GM23248 (cell line): ENCODE measurements at regions not wholly inside any gene's neighbourhood (a gene's known extent, or its start where the extent isn't known, plus 50 kb on each side); places are given as distances from the start of the nearest gene placed in this dataset.

Source experiments
- DNase-seq: peaks from one replicate; pipeline ENCODE4 v3.0.0-alpha.2; 2015
- H2AFZ ChIP-seq: fragments of 200-600 bp; sonication (generic); 2 replicates; pipeline ENCODE4 v1.6.1; 2016; ENCODE audit warnings: antibody characterized with exemption
- H3F3A ChIP-seq: fragments of 200-600 bp; sonication (generic); 2 replicates; pipeline ENCODE4 v1.6.1; 2016; ENCODE audit warnings: mild to moderate bottlenecking, antibody characterized with exemption, mixed run types; ENCODE audit not compliant: insufficient read depth
- H3K27ac ChIP-seq: fragments of 200-600 bp; sonication (generic); 2 replicates; pipeline ENCODE4 v1.5.1; 2016; ENCODE audit warnings: mild to moderate bottlenecking
- H3K27me3 ChIP-seq: fragments of 200-600 bp; sonication (generic); replicated peaks from 2 replicates; pipeline ENCODE4 v1.6.1; 2016; ENCODE audit warnings: mild to moderate bottlenecking; ENCODE audit not compliant: insufficient read depth
- H3K36me3 ChIP-seq: fragments of 200-600 bp; sonication (generic); 2 replicates; pipeline ENCODE4 v1.6.1; 2016; ENCODE audit warnings: low read depth, mild to moderate bottlenecking
- H3K4me1 ChIP-seq: fragments of 200-600 bp; sonication (generic); 2 replicates; pipeline ENCODE4 v1.6.1; 2016; ENCODE audit warnings: mild to moderate bottlenecking; ENCODE audit not compliant: insufficient read depth
- H3K4me2 ChIP-seq: fragments of 200-600 bp; sonication (generic); one replicate; pipeline ENCODE4 v1.6.1; 2016; ENCODE audit warnings: mild to moderate bottlenecking; ENCODE audit not compliant: unreplicated experiment
- H3K4me3 ChIP-seq: fragments of 200-600 bp; sonication (generic); 2 replicates; pipeline ENCODE4 v1.5.1; 2016; ENCODE audit warnings: mild to moderate bottlenecking
- H3K79me2 ChIP-seq: fragments of 200-600 bp; sonication (generic); 2 replicates; pipeline ENCODE4 v1.6.1; 2016; ENCODE audit warnings: mild to moderate bottlenecking; ENCODE audit not compliant: insufficient read depth
- H3K9ac ChIP-seq: fragments of 200-600 bp; sonication (generic); 2 replicates; pipeline ENCODE4 v1.6.1; 2016; ENCODE audit warnings: mild to moderate bottlenecking
- H3K9me2 ChIP-seq: fragments of 200-600 bp; sonication (generic); 2 replicates; pipeline ENCODE4 v1.6.1; 2016; ENCODE audit warnings: mixed run types, mild to moderate bottlenecking, moderate library complexity; ENCODE audit not compliant: insufficient read depth
- H3K9me3 ChIP-seq: fragments of 200-600 bp; sonication (generic); one replicate; pipeline ENCODE4 v1.6.1; 2017; ENCODE audit warnings: low read depth
- H4K20me1 ChIP-seq: fragments of 200-600 bp; sonication (generic); 2 replicates; pipeline ENCODE4 v1.6.0; 2016; ENCODE audit not compliant: insufficient read depth
- EZH2 ChIP-seq: fragments of 200-600 bp; sonication (generic); IDR thresholded peaks from 2 replicates; pipeline ENCODE4 v1.6.1; 2018; ENCODE audit warnings: antibody characterized with exemption, mild to moderate bottlenecking; ENCODE audit not compliant: insufficient read depth, poor library complexity, severe bottlenecking
- EZH2phosphoT487 ChIP-seq: fragments of 200-600 bp; sonication (generic); IDR thresholded peaks from 2 replicates; pipeline ENCODE4 v1.6.1; 2018; ENCODE audit warnings: antibody characterized with exemption, moderate library complexity, mild to moderate bottlenecking, low read depth; ENCODE audit not compliant: insufficient read depth
- WGBS, 2 experiments: methylation state at CpG; one replicate each; pipeline ENCODE4 v1.1.6; 2015 to 2017; ENCODE audit warnings: low lambda C conversion rate in 2 of 2, low coverage in 1 of 2; ENCODE audit errors: missing lambda C conversion rate in 2 of 2; 5-methylcytosine and 5-hydroxymethylcytosine counted together
- in situ Hi-C: fragments of 300-500 bp; cut with MboI; formaldehyde crosslinking; loops from 2 replicates; pipeline ENCODE4 v1.15.0; 2020

DNA sequence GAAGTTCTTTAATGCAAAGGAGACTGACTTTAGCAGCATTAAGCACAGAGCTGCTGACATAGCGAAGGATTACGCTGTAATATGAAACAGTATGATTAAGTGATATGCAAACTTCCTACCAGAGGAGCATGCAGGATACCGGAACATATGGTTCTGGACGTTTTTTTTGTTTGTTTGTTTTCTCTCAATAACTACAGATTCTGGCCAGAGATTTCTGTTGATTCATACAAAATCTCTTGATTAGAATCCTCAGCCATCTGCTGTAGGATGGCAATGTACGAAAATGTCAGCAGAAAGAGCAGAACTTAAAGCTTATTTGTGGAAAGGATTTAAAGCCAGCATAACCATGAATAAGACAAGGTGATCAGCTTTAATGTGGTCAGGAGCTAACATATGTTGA is 970.7 kb downstream of the KCNT2 start:
- WGBS, 2 experiments, result 19 to 23% methylated on average over 5 of the region's 5 CpGs
- H3F3A ChIP-seq, result no peaks in the 10 kb centered on the region
- H3K27ac ChIP-seq, result no peak overlapping the region
- H3K27me3 ChIP-seq, result no peaks in the 10 kb centered on the region
- no peaks in the 10 kb centered on the region for H3K79me2 ChIP-seq
- peak overlapping the region; percentile 88 for H2AFZ ChIP-seq
- no peaks in the 10 kb centered on the region for H3K4me1 ChIP-seq
- H3K4me2 ChIP-seq, result peak overlapping the region; percentile 46
- in situ Hi-C loops, result no loop called here
- H3K9me2 ChIP-seq, result no peaks in the 10 kb centered on the region
- DNase-seq, result peak; percentile 12
- H3K9me3 ChIP-seq, result no peaks in the 10 kb centered on the region
- TF ChIP-seq EZH2phosphoT487 (no peak), EZH2 (no peak)
- no peaks in the 10 kb centered on the region for H3K36me3 ChIP-seq
- no peaks in the 10 kb centered on the region for H4K20me1 ChIP-seq
- H3K4me3 ChIP-seq, result peak overlapping the region; percentile 49; the same call in 1 of the 2 replicates
- H3K9ac ChIP-seq, result peak overlapping the region; percentile 34; the same call in 1 of the 2 replicates

GRCh38 chr1:195618287-195618686 is 990.0 kb downstream of the KCNT2 start:
- Histone ChIP-seq H2AFZ (peak overlapping the region; percentile 52; the same call in 1 of the 2 replicates), H3K9me2 (no peaks in the 10 kb centered on the region), H3K9ac (no peak overlapping the region), H3K36me3 (no peaks in the 10 kb centered on the region), H3K4me2 (no peak overlapping the region), H3K4me3 (no peak overlapping the region), H3F3A (no peaks in the 10 kb centered on the region), H4K20me1 (no peaks in the 10 kb centered on the region), H3K27ac (no peak overlapping the region), H3K27me3 (no peaks in the 10 kb centered on the region), H3K4me1 (no peaks in the 10 kb centered on the region), H3K9me3 (no peaks in the 10 kb centered on the region), H3K79me2 (no peaks in the 10 kb centered on the region)
- in situ Hi-C loops, result no loop called here
- DNase-seq, result no peak
- TF ChIP-seq EZH2phosphoT487 (no peak), EZH2 (no peak)
- 87 to 89% methylated on average over 3 of the region's 3 CpGs for WGBS, 2 experiments

- Histone ChIP-seq H3K4me2 (no peak overlapping the region), H3K4me3 (no peak overlapping the region), H3K27ac (no peak overlapping the region), H3K4me1 (no peaks in the 10 kb centered on the region), H3K79me2 (no peaks in the 10 kb centered on the region), H2AFZ (0 out of 2 replicates have a peak overlapping the region, but pooled peaks have one; percentile 16), H3K27me3 (no peaks in the 10 kb centered on the region), H3K9ac (no peak overlapping the region), H4K20me1 (no peaks in the 10 kb centered on the region), H3F3A (no peaks in the 10 kb centered on the region), H3K9me2 (no peaks in the 10 kb centered on the region), H3K9me3 (no peaks in the 10 kb centered on the region), H3K36me3 (no peaks in the 10 kb centered on the region)
- 66 to 67% methylated on average over 2 of the region's 2 CpGs for WGBS, 2 experiments
- no peak for DNase-seq
- in situ Hi-C loops, result no loop called here
- TF ChIP-seq EZH2phosphoT487 (no peak), EZH2 (no peak)
Measured at GRCh38 chr1:195617106-195617505, 991.1 kb downstream of the KCNT2 start.

- Histone ChIP-seq H3K4me2 (no peak overlapping the region), H4K20me1 (no peaks in the 10 kb centered on the region), H3K27me3 (no peaks in the 10 kb centered on the region), H3K4me1 (peaks cover 15% of the 10 kb centered on the region), H3F3A (peaks cover 9% of the 10 kb centered on the region), H2AFZ (no peak overlapping the region), H3K9ac (no peak overlapping the region), H3K9me2 (no peaks in the 10 kb centered on the region; the same call in 1 of the 2 replicates), H3K27ac (no peak overlapping the region), H3K79me2 (no peaks in the 10 kb centered on the region), H3K4me3 (no peak overlapping the region), H3K36me3 (no peaks in the 10 kb centered on the region), H3K9me3 (no peaks in the 10 kb centered on the region)
- DNase-seq, result no peak
- TF ChIP-seq EZH2phosphoT487, result no peak
- TF ChIP-seq EZH2, result no peak
- in situ Hi-C loops, result no loop called here
- 83 to 100% methylated on average over 1 of the region's 1 CpG for WGBS, 2 experiments
Measured at GRCh38 chr1:195608883-195609282, 999.4 kb downstream of the KCNT2 start.

DNA sequence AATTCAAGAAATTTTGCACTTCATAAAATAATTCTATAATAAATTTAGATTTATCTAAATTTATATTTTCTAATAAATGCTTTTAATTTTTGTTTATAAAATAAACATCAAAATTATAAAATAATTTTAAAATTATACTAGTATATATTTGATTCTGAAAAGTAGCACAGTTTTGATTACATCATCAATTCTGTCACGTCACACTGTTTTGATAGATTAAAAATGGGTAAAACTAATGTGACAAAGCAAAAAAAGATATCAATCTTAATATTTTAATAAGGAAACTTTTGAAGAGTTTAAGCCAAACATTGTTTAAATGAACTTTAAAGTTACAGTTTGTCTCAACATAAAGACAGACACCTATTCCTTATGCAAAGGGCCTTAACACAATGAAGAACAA is 1001.8 kb downstream of the KCNT2 start:
- H3K79me2 ChIP-seq, result no peaks in the 10 kb centered on the region
- peaks cover 15% of the 10 kb centered on the region for H3F3A ChIP-seq
- H3K36me3 ChIP-seq, result peaks cover 6% of the 10 kb centered on the region; the same call in 1 of the 2 replicates
- H3K9me3 ChIP-seq, result no peaks in the 10 kb centered on the region
- no peak overlapping the region for H2AFZ ChIP-seq
- no peak overlapping the region for H3K4me2 ChIP-seq
- in situ Hi-C loops, result no loop called here
- no peaks in the 10 kb centered on the region for H3K27me3 ChIP-seq
- TF ChIP-seq EZH2, result no peak
- TF ChIP-seq EZH2phosphoT487, result no peak
- H3K4me1 ChIP-seq, result peaks cover 19% of the 10 kb centered on the region
- H4K20me1 ChIP-seq, result no peaks in the 10 kb centered on the region
- 82 to 87% methylated on average over 1 of the region's 1 CpG for WGBS, 2 experiments
- no peak overlapping the region for H3K9ac ChIP-seq
- no peak overlapping the region for H3K4me3 ChIP-seq
- H3K9me2 ChIP-seq, result no peaks in the 10 kb centered on the region; the same call in 1 of the 2 replicates
- no peak overlapping the region for H3K27ac ChIP-seq
- no peak for DNase-seq
